Keratinocyte (primary cell): ENCODE measurements at regions not wholly inside any gene's neighbourhood (a gene's known extent, or its start where the extent isn't known, plus 50 kb on each side); places are given as distances from the start of the nearest gene placed in this dataset.

Experiments used
- EZH2 ChIP-seq: IDR thresholded peaks from one replicate; pipeline ENCODE4 v1.6.1; 2012; ENCODE audit warnings: inconsistent platforms, mild to moderate bottlenecking, low read length, moderate library complexity
- TF ChIP-seq, protein P1 (sequence below), 3 experiments: IDR thresholded peaks in 1 of 3; conservative IDR thresholded peaks in 1 of 3; optimal IDR thresholded peaks in 1 of 3; 2 replicates in 2 of 3; 3 replicates in 1 of 3; pipeline versions ENCODE3 to v1.5.1; 2011; ENCODE audit warnings: low read length in 3 of 3, mild to moderate bottlenecking in 3 of 3, moderate library complexity in 2 of 3, control low read depth in 1 of 3, inconsistent platforms in 1 of 3; ENCODE audit not compliant: insufficient read depth in 2 of 3; ENCODE audit errors: extremely low read depth in 1 of 3

DNA sequence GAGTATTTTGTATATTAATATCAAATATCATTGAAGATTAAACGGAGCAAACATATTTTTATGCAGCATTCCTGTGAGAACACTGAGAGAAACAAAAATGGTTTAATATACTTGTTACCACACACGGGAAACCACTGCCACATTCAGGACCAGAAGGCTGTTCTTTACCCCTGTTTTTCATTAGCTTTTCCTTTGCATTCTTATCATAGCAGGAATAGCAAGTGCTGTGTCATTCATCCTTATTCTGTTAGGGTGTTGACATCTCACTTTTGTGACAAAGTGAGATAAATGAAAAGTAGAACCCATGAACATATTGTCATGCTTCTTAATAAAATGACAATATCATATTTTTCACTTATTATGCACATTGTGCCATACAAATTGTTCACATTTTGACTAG lies 212.4 kb upstream of the NDST4 start:
- TF ChIP-seq, protein P1, sequence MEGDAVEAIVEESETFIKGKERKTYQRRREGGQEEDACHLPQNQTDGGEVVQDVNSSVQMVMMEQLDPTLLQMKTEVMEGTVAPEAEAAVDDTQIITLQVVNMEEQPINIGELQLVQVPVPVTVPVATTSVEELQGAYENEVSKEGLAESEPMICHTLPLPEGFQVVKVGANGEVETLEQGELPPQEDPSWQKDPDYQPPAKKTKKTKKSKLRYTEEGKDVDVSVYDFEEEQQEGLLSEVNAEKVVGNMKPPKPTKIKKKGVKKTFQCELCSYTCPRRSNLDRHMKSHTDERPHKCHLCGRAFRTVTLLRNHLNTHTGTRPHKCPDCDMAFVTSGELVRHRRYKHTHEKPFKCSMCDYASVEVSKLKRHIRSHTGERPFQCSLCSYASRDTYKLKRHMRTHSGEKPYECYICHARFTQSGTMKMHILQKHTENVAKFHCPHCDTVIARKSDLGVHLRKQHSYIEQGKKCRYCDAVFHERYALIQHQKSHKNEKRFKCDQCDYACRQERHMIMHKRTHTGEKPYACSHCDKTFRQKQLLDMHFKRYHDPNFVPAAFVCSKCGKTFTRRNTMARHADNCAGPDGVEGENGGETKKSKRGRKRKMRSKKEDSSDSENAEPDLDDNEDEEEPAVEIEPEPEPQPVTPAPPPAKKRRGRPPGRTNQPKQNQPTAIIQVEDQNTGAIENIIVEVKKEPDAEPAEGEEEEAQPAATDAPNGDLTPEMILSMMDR (optimal IDR thresholded peaks at IDR 0.05 in 1 of 3, IDR thresholded peaks at IDR 0.05 in 1 of 3, conservative IDR thresholded peaks at IDR 0.05 in 1 of 3; ENCODE audit: extremely low read depth in 1 of 3, insufficient read depth in 2 of 3, low read length in 3 of 3) = no peak
- no peak for TF ChIP-seq EZH2
